Stomach smooth muscle (tissue), 2 donors: ENCODE measurements at regions not wholly inside any gene's neighbourhood (a gene's known extent, or its start where the extent isn't known, plus 50 kb on each side); places are given as distances from the start of the nearest gene placed in this dataset.

Experiments
- H3K27ac ChIP-seq: one replicate; pipeline ENCODE4 v1.7.0; 2013; ENCODE audit warnings: mild to moderate bottlenecking, low read length, inconsistent platforms
- H3K27me3 ChIP-seq, 2 donors: one replicate each; pipeline ENCODE4 v1.7.0; 2013; ENCODE audit warnings: low read length in 2 of 2; ENCODE audit not compliant: insufficient read depth in 2 of 2, control insufficient read depth in 1 of 2
- H3K36me3 ChIP-seq, 2 donors: one replicate each; pipeline ENCODE4 v1.7.0; 2013; ENCODE audit warnings: low read length in 2 of 2; ENCODE audit not compliant: control insufficient read depth in 2 of 2, insufficient read depth in 2 of 2
- H3K4me1 ChIP-seq: one replicate; pipeline ENCODE4 v1.7.0; 2013; ENCODE audit warnings: low read length; ENCODE audit not compliant: control insufficient read depth, insufficient read depth
- H3K4me3 ChIP-seq, 2 donors: one replicate each; pipeline ENCODE4 v1.7.0; 2013; ENCODE audit warnings: low read length in 2 of 2
- H3K9ac ChIP-seq, 2 donors: one replicate each; pipeline ENCODE4 v1.7.0; 2013; ENCODE audit warnings: low read length in 2 of 2, mild to moderate bottlenecking in 1 of 2
- H3K9me3 ChIP-seq, 2 donors: one replicate each; pipeline ENCODE4 v1.7.0; 2013; ENCODE audit warnings: low read length in 2 of 2; ENCODE audit not compliant: control insufficient read depth in 2 of 2
- donor health status: healthy.
- donor health status: Pancreatic carcinoma.

DNA sequence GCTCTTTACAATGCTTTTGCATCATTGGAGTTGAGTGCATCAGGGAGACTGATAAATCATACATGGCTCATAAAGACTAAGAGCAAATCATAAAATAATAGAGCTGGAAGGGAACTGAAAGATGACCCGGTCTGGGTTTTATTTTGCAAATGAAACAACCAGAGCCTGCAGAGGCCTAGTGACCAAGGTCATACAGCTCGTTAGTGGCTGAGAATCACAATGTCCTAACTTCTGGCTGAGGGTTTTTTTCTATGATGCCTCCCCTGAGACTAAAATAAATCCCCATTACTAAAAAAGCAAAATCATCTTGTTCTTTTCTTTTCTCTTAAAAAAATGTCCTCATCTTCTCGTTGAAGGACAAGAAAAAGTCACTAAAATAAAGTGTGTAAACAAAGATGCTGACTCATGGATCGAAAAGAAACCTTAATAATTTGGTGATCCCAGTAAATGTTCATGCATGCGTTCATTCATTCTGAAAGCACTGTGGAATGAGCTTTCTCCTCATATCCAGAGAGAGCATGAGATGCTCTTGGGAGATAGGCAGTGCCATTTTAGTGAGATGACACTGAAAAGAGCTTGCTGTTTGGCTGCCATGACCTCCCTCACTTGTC, 107.8 kb upstream of the PHYHIPL start:
- H3K4me3 ChIP-seq = no peak overlapping the region
- no peaks in the 10 kb centered on the region for H3K9me3 ChIP-seq
- no peak overlapping the region for H3K27ac ChIP-seq
- H3K27me3 ChIP-seq = no peaks in the 10 kb centered on the region
- no peaks in the 10 kb centered on the region for H3K36me3 ChIP-seq
- H3K4me1 ChIP-seq = no peaks in the 10 kb centered on the region
- no peak overlapping the region for H3K9ac ChIP-seq

DNA sequence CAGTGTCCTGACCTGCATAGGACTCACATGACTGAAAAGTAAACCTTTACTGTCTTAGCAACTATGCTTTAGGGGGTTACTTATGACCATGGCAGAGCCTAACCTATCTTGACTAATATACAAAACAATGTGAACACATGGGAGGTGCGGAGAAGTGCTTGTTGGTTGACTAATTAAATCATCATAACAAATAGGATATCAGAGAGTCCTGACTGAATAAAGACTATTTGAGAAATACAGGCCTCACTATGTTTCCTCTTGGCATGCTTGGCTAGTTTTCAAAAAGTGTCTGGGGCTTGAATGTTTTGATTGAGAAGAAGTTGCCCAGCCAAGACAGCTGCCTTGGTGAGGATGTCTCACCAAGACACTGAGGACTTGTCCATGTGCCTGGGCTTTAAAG, 104.4 kb upstream of the PHYHIPL start:
- Histone ChIP-seq H3K27ac (no peak overlapping the region), H3K27me3 (no peaks in the 10 kb centered on the region), H3K9me3 (no peaks in the 10 kb centered on the region), H3K9ac (no peak overlapping the region), H3K36me3 (no peaks in the 10 kb centered on the region), H3K4me1 (no peaks in the 10 kb centered on the region), H3K4me3 (no peak overlapping the region)

DNA sequence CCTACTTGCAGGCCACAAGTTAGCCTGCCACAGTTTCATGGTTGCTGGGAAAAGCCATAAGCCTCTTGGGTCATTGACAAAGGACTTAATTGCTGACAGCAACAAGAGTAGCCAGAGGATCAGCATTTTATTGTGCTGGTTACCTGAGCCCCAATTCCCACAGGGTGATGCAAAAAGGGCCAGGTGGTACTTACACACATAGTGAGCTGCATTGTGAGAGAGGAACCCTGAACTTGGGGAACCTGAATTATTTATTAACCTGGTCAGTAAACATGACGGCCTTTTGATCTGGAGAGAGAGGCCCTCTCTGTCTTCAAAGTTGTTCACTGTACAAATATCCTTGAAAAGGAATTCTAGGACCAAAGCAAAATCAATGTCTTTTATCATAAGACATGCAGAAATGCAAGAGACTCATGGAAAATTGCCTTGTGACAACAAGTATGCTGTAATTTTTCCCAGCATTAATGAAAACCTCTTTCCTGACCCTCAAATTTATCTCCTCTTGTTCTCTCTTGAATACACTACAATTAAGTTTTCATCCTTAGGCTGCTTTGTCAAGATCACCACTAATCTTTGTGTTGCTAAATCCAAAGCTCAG, 102.9 kb upstream of the PHYHIPL start:
- no peaks in the 10 kb centered on the region for H3K27me3 ChIP-seq
- no peaks in the 10 kb centered on the region for H3K36me3 ChIP-seq
- H3K4me1 ChIP-seq = no peaks in the 10 kb centered on the region
- no peaks in the 10 kb centered on the region for H3K9me3 ChIP-seq
- H3K4me3 ChIP-seq = no peak overlapping the region
- H3K27ac ChIP-seq = no peak overlapping the region
- H3K9ac ChIP-seq = no peak overlapping the region

DNA sequence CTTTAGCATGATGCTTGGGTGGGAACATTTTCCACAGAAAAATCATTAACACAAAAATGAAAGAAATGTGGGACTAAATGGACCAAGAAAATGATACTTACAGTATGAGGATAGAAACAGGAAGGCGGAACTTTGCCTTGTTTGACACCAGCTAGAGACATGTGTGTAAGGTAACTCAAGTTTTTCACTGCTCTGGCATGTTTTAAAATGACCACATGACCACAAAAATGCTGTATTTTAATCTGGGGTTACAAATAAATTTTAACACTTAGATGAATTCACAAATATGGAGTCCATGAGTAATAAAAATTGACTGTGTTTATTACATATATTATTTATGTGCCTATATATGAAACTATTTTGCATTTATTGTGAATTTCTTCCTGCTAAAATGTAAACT, 100.9 kb upstream of the PHYHIPL start:
- H3K27me3 ChIP-seq = no peaks in the 10 kb centered on the region
- no peaks in the 10 kb centered on the region for H3K36me3 ChIP-seq
- H3K4me1 ChIP-seq = no peaks in the 10 kb centered on the region
- no peaks in the 10 kb centered on the region for H3K9me3 ChIP-seq
- H3K9ac ChIP-seq = no peak overlapping the region
- H3K27ac ChIP-seq = no peak overlapping the region
- no peak overlapping the region for H3K4me3 ChIP-seq

DNA sequence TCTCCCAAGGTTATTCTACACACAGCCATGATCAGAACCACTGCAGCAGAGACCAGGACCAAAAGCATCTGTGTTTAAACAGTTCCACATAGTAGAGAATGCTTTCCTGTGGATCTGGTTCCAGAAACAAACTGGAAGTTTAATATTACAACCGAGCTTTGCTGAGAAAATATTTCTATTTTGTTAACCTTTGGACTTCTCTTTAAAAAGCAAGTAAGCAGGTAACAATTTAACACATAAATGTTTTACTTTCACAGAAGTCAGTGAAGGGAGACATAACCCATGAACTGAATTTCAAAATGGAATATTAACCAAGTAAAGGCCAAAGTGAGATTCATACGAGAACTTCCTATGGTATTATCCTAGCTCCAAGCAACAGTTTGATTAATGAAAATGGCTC, 98.6 kb upstream of the PHYHIPL start:
- H3K36me3 ChIP-seq = no peaks in the 10 kb centered on the region
- no peaks in the 10 kb centered on the region for H3K4me1 ChIP-seq
- no peak overlapping the region for H3K9ac ChIP-seq
- H3K27me3 ChIP-seq = no peaks in the 10 kb centered on the region
- no peak overlapping the region for H3K4me3 ChIP-seq
- no peak overlapping the region for H3K27ac ChIP-seq
- no peaks in the 10 kb centered on the region for H3K9me3 ChIP-seq

DNA sequence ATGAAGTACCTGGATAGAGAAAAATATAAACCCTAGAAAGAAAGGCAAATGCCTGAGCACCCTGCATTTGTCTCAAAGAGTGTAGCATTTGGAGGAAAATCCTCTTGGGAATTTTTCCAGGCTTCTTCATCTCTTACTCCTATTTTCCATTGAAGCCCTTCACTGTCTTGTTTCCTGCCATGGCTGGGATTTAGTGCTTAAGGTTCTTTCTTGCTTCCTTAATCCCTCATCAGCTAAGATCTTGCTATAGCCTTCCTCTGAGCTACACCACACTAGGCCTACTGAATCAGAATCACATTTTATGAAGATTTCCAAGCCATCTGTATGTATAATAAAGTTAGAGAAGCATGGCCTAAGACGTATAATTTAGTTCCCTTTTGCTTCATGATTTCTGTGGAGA, 97.5 kb upstream of the PHYHIPL start:
- no peak overlapping the region for H3K9ac ChIP-seq
- H3K27ac ChIP-seq = no peak overlapping the region
- H3K4me1 ChIP-seq = no peaks in the 10 kb centered on the region
- H3K27me3 ChIP-seq = no peaks in the 10 kb centered on the region
- no peaks in the 10 kb centered on the region for H3K9me3 ChIP-seq
- H3K4me3 ChIP-seq = no peak overlapping the region
- no peaks in the 10 kb centered on the region for H3K36me3 ChIP-seq

DNA sequence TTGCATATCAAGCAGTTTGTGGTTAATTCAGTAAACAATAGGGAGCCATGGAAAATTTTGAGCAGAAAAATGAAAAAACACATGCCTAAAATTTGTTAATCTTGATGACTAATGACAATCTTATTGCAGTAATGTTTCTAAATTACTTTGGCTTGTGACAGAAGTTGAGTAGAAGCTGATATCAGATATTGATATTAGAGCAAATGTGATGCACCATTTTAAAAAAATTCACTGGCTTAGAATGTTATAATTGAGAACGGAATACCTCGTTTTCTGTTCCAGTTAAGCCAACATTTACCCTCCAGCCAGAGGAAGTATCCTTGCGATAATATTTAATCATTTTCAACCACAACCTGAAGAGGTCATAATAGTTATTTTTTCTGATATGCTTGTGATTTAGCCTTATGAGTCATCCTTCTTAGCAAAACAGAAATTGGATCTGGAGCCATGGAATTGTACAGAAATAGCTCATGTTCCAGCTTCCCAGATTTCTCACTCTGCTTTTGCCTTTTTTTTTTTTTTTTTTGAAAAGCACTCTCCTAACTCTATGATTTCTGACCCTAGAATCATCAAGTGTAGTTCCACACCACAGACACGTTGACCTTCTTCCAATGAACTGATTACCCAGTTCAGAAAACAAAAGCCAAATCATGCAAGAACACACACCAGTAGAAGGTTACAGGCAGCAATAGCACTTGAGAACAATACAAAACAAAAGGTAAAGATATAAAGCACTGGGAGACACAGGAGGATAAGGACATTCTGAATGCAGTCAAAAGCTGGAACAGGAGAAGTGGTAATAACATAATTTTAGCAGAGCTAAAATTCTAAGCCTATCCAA, 96.8 kb upstream of the PHYHIPL start:
- Histone ChIP-seq H3K4me1 (no peaks in the 10 kb centered on the region), H3K9ac (no peak overlapping the region), H3K9me3 (no peaks in the 10 kb centered on the region), H3K4me3 (no peak overlapping the region), H3K27me3 (no peaks in the 10 kb centered on the region), H3K36me3 (no peaks in the 10 kb centered on the region), H3K27ac (no peak overlapping the region)

DNA sequence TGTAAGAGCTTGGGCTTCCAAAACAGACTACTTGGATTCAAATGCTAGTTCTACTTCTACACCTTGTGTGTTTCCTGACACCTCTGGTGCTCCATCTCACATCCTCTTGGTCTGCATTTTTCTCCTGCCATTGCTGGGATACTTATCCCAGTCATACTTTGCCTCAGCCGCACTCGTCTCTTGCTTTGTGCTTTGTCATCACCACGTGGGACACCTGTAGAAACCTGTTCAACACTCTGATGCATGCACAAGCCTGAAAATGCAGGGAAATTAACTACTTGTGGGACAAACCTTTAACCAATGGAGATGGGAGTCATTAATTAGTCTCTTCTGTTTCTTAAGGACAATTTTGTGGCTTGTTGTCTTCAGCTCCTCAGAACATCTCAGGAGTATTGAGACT, 94.2 kb upstream of the PHYHIPL start:
- Histone ChIP-seq H3K27me3 (no peaks in the 10 kb centered on the region), H3K27ac (no peak overlapping the region), H3K9ac (no peak overlapping the region), H3K4me1 (no peaks in the 10 kb centered on the region), H3K9me3 (no peaks in the 10 kb centered on the region), H3K4me3 (no peak overlapping the region), H3K36me3 (no peaks in the 10 kb centered on the region)

DNA sequence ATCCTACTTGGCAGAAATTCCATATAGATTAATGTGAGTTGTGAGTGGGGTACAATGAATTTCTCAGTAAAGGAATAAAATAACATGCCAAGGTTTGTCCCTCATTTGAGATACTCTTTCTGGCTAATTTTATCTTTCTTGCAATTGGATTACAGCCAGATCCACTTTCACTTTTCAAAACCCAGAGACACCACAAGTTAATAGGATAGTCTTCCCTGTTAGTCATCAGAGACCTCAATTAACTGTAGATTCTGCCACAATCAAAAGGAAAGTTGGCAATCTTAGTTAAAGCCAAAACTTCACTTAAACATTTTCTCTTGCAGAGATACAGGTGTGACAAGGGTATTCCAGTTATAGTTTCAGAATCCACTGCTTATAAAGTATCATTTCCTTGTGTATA, 91.4 kb upstream of the PHYHIPL start:
- Histone ChIP-seq H3K27ac (no peak overlapping the region), H3K4me1 (no peaks in the 10 kb centered on the region), H3K27me3 (no peaks in the 10 kb centered on the region), H3K9me3 (no peaks in the 10 kb centered on the region), H3K9ac (no peak overlapping the region), H3K36me3 (no peaks in the 10 kb centered on the region), H3K4me3 (no peak overlapping the region)

DNA sequence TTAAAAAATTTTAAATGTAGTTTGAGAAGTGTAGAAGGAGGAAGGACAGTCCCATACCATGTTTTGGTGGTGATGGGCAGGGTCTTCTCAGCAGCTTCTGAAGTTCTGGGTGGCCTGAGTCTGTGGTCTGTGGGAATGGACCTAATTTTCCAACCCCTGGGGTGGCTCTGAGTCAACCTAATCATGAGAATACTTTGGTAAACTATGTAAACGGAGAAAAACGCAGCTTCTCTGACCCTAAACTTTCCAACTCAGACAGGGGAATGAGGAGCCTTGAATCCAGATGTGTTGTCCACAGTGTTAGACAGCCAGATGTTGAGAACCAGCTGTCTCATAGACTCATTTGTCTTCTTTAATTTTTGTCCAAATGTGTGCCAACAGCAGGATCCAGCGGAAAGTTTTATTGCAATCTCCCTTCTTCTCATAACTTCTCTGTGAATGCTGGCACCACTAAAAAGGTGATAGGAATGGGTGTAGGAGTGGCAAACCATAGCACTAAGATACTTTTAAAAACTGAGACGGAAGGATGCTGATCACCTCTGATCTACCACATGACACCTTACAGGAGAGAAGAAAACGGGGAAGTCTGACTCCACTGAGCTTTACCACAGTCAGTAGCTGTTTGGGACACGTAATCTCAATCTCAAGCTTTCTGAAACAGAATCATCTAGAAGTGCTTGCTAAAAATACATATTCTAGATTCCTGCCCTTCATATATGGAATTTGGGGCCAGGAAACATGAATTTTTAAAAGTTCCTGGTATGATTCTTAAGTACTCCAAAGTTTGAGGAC, 90.5 kb upstream of the PHYHIPL start:
- Histone ChIP-seq H3K4me1 (no peaks in the 10 kb centered on the region), H3K27me3 (no peaks in the 10 kb centered on the region), H3K27ac (no peak overlapping the region), H3K9me3 (no peaks in the 10 kb centered on the region), H3K36me3 (no peaks in the 10 kb centered on the region), H3K9ac (no peak overlapping the region), H3K4me3 (no peak overlapping the region)
